ENCODE measurements at regions not wholly inside any gene's neighbourhood (a gene's known extent, or its start where the extent isn't known, plus 50 kb on each side); places are given as distances from the start of the nearest gene placed in this dataset.
"Not testable (repeated sequence)": the region's sequence is repeated elsewhere in the genome, so short reads cannot be mapped to it uniquely, and the experiment has no call there.

DNA sequence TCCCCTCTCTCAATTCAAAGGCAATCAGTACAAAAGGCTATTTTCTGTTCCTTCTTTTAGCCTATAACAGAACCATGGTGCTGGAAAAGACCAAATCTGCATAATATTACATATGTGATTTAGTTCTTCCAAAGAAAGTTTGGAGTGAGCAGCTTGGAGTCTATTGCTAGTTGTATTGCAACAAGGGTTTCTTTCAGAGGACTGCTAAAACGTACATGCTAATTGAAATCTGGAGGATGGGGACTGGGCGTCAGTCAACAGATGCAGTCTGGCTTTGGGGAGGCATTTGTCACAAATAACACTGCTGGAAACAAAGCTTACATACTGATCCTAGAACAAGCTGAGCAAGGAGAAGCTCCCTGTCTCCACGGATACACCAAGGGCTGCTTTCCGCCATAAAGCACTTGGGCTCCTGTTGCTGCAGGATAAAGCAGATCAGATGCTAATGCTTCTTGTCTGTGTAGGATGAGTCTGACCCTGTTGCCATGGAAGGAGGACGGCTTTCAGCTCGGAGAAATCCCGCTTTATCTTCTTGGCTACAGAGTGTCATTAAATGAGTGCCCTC, 883.5 kb downstream of the SORCS1 start:
- DNase-seq, result no peak

DNA sequence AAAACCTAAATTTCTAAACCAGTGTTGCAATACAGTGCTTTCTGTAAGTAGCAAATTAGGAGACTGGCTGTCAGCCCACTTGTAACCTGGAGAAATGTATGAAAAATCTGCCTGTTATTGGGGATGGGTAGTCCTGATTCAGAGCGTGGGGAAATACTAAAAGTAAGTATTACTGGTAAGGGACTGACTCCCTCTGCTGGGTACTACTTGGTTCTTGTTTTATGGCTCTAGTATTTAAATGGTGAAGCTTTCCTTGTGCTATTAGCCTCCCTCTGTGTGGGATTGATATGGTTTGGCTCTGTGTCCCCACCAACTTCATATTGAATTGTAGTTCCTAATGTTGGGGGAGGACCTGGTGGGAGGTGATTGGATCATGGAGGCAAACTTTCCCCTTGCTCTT, 886.1 kb downstream of the SORCS1 start:
- DNase-seq, result no peak

DNA sequence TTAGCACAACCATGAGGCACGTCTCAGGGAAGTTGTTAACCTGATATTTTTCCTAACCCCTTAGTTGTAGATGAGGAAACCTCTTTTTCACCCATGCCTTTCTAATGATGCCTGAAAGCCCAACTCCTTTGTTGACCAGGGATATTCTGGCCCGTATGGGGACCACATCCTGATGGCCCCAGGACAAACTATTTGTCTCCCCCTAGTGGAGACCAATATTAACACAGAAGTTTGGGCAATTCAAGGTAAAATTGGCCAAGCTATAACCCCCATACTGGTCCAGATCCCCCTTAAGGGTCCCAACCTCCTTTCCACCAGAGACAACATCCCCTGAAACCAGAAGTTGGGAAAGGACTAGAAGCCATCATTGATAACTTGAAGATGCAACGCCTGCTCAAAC, 893.3 kb downstream of the SORCS1 start:
- DNase-seq, result no peak

DNA sequence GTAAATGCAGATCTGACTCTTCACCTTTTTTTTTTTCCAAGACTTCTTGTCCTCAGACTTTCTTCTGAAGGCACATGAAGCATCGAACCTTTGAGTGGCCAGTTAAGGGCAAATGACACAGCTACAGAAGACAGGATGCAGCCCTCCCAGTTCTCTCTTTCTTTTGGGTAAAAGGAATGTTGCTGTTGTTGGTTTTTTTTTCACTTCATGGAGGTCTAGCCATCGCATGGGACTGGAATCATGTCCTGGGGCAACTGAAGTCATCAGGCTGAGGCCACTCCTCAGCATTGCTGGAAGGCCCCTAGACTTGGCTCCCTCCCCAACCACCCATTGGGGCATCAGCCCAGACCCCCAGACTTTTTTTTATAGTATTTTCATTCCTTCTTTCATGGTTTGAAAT, 896.5 kb downstream of the SORCS1 start:
- DNase-seq, result no peak

DNA sequence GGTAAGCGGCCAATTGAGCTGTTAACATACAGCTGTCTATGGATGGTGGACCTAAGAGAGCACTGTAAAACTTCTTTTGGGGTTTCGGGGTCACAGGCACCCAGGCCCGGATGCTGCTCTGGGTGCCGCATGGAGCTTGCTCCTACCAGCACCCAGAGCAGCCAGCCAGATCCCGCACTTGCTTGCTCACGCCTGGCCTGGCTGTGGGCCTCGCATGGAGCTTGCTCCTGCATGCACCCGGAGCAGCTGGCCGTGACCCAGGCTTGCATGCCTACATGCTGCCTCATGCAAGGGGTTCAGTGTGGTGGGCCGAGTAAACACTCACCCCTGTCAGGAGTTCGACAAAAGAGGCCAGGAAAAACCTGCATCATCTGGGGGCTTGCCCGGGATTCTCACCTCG, 896.9 kb downstream of the SORCS1 start:
- no peak for DNase-seq

DNA sequence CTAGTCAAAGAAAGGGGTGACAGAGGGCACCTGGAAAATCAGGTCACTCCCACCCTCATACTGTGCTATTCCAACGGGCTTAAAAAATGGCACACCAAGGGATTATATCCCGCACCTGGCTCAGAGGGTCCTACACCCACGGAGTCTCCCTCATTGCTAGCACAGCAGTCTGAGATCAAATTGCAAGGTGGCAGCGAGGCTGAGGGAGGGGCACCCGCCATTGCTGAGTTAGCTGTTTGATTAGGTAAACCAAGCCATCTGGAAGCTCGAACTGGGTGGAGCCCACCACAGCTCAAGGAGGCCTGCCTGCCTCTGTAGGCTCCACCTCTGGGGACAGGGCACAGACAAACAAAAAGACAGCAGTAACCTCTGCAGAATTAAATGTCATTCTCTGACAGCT, 907.1 kb downstream of the SORCS1 start:
- not testable (repeated sequence) for DNase-seq

DNA sequence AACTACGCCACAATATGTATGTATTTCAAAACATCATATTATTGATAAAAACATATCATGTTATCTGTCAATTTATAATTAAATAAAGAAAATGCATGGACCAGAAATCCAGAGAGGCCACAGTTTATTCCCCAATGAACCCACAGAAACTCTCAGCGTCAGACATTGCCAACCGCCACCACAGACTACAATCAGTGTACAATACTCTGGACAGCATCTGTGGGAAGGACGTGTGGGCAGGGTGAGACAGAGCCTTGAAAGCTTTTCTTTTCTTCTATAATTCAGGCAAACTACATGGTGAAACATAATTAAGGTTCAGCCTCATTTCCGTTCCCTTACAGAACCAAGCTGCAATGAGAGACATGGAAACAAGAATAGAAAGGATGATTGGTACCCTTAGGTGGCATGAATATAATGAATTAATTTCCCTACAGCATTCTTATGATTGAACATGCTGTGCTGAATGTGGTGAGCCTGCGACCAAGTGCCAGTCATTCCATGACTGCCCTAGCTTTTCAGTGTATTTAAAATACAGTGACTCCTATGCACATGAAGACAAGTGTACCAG, 909.3 kb downstream of the SORCS1 start:
- no peak for DNase-seq

DNA sequence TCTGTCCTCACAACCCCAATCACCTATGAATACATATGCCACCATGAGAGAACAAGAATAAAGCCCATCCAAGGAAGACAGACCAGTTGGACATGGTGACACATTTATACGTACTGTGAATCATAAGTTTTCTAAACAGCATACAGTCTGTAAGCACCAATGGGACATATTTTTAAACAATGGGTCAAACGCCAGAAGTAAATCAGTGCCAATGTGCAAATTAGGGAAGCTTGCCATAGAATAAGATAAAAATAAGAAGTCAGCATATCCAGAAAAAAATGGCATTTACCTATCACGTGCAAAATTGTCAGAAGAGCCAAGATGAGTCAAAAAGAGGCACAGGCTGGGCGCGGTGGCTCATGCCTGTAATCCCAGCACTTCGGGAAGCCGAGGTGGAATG, 910.4 kb downstream of the SORCS1 start:
- no peak for DNase-seq

DNA sequence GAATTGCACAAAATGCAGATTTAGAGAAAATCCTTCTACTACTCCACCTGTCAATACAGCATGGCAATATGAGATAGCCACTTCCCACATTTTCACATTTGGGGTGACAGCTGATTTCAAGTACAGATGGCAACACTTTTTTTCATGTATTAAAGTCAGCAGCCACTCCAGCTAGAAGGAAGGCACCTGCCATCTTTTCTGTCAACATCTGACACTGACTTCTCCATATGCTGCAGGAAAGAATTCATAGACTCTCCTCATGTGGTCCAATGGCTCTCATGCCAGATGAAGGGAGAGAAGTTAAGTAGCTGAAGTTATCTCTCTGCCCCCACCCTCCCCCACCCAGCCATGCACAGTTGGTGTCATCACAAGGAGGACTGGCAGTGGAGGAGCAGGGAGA, 912.0 kb downstream of the SORCS1 start:
- DNase-seq, result no peak

DNA sequence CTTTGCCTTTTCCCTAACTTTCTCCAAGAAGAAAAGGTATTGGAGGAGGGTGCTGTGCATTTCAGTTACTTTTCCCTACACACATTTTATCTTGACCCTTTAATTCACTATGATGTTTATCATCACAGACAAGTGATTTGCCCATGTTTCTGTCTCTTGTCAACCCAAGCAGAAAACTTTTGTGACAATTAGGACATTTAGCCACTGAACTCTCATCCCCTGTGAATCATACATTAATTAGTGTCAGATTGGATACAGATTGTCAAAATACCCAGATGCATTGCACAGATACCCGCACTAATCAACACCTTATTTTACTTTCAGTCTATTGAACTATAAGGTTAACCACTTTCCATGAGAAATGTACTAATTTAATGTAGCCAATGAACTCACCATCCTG, 912.9 kb downstream of the SORCS1 start:
- no peak for DNase-seq

DNA sequence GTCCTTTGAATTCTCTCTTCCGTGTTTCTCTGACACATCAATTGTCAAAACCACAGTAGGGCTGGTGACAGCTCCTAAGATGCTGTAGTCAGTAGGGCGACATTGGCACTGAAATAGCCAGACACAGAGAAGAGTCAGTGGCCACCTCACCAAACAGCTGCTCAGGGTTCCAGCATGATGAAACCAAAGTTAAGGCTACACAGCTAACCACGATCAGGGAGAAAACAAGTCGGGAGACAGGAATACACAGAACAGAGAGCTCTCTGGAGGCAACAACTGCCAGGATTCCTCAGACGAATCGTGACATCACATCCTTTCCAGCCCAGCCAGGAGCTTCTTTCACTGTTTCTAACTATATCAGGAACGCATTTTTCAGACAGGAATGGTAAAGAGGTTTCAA, 922.2 kb downstream of the SORCS1 start:
- DNase-seq, result no peak

DNA sequence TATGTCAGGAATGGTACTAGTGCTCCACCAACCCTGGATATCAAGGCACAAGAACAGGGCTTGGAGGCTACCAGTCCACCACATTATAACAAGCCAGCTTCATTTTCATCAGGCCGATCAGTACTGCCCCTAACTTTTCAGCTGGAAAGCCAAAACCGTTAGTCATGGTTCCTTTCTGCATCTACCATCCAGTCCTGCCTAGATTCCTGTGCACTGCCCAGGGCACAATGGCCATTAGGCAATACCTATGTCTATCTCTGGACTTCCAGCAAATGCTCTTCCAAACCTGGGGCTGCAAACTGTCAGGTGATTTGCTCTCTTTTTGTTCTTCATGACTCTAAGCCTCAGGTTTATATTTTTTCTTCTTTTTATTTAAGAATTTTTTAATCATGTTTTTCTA, 937.7 kb downstream of the SORCS1 start:
- DNase-seq, result no peak

DNA sequence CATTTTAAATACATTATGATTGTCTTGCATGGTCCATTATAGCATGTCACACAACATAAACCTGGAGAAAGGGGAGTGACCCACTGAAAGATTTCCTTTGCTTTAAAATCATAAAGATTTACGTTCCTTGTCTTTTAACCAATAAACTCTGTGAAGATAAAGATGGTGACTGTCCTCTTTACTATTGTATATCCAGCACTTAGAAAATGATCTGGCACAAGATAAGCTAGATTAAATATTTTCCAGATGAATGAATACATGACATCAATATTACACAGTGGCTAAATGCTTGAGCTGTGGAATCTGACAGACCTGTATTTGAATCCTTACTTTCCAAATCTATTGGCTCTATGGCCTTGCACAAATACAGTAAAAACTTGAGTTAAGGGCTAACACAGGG, 938.4 kb downstream of the SORCS1 start:
- DNase-seq, result no peak

DNA sequence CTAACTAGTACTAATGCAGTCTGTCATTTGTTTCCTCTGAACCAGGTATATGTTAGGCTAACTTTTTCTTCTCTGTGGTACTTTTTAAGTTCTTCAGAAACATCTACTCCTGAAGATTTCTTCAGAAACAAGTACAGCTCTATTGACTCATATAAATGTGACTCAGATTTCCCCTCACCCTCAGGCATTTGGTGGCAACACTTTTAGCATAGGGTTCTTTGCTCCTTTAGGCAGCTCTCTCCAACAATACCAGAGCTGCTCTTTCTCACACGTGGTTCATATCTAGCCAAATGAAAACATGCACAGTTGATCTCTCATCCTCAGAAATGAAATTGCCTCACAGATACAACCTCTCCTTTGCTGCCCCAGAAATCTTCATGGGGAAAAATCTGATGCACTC, 939.8 kb downstream of the SORCS1 start:
- DNase-seq, result no peak

DNA sequence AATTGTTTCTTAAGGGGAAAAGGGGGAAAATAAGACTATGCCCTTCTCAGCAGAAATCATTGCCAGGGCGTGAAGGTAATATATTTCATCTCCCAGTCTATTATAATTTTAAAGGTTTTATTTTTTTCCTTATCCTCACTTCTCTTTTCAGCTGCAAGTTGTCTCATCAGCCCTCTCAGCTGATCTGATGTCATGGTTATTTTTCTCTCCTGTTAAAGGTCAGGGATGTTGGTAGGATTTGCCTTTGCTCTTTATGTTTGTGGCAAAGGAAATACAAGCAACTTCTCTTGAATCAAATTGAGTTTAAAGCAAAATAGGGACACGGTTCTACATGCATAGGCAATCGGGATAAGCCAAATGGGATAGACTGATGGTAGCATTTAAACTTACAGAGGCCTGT, 946.9 kb downstream of the SORCS1 start:
- no peak for DNase-seq

DNA sequence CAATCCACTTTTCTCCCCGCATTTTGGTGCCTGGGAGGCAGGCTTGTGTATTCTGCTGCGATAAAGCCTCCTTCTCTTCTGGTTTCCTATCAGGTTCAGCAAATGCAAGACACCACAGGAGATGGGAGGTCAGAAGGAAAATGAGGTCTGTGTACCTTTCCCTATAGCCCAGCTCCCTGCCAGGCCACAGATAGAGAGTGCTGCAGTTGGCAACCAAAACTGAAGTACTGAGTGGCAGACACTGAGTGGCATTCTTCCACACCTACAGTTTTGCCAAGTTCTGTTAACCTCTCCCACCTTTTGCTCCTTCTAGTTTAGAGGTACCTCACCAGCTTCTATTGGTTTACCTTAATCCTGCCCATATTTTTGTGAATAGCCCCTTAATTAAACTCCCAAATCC, 948.4 kb downstream of the SORCS1 start:
- no peak for DNase-seq

DNA sequence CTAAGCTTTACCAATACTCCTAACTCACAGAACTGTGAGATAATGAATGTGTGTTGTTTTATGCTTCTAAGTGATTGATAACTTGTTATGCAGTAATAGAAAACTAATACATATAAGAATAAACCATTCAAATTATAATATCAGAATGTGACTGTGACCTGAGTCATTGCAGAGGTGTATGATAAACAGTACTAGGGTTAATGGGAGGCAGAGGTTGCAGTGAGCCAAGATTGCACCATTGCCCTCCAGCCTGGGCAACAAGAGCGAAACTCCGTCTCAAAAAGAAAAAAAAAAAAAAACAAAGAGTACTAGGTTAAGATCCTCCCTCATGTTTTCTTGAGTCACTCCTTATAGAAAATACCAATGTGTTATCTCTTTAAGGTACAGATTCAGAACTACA, 950.3 kb downstream of the SORCS1 start:
- no peak for DNase-seq

DNA sequence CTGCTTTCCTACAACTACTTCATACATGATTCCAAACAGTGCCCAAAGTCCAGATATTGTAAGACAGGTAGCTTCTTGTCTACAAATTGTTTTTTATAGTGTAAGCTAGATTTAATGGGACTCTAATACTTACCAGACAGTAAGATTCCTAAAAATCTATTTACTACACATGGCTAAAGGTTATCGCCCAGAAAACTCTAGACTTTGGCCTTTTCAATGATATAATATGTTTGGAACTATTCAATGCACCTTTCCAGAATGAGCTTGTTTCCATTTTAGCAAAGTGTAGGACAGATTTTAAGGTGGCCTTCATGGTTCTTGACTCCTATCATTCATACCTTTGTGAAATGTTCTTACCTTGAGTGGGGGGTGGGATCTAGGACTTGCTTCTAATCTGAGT, 951.0 kb downstream of the SORCS1 start:
- no peak for DNase-seq

DNA sequence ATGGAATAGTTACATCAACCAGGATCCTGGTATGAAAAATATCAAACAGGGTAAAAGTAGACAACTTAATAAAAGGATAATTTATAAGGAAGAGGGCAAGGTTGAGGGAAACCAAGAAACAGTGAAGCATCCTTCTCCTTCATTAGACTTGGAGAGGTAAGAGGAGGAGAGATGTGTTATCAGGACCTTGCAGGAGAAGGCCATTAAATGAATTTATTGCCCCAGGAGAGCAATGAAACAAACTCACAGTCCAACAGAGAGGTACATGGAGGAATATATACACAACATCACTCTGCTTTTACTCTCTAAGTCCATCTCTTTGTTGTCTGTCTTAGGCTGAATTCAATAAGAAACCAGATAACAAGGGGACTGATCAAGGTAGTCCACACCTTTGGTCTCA, 966.2 kb downstream of the SORCS1 start:
- DNase-seq, result no peak

DNA sequence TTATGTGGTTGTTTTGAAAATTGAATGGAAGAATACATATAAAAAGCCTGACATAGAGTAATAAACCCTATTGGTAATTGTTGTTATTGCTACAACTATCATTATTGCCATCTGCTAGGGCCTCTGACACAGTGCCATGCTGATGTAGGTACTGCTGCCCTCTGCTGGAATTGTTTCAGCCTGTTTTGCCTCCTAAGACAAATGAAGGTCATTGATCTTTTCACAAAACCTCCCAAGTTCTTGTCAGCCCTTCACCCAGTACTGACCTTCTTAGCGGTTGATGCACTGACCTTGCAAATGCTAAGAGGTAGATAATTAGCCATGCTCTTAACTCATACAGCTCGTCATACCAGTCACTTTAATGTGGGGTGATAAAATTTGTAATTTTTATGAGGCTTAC, 975.2 kb downstream of the SORCS1 start:
- no peak for DNase-seq

DNA sequence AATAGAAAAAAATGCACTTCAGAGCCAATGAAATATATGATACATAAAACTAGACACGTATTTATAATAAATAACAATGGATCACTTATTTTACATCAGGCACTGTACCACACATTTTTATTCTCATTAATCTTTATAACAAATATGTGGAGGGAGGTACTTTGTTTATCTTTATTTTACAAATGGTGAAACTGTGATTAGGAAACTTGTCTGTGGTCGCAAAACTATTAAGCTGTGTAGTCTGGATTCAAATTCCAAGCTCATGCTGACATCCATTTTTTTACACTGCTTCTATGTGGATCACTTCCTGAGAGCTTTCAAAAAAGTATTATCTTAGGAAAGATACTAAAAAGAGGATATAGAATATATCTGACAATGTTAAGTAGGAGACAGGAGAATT, 978.6 kb downstream of the SORCS1 start:
- no peak for DNase-seq

DNA sequence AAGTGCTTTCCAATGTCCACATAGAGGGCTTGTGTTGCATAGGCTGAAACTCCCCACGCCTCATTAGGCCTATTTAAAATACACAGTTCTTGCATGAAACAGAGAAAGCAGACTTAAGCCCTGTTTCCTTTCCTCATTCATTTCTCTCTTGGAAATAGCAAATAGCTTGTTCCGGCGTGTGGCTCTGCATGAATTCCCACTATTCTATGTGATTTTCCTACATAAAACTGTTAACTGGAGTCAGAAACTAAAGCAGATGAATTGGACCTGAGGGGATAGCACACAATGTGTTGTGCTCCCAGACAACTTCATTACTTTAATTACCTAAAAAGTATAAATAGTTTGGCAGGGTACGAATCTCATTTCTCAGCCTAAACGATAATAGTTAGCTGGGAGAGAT, 981.5 kb downstream of the SORCS1 start:
- DNase-seq, result no peak

DNA sequence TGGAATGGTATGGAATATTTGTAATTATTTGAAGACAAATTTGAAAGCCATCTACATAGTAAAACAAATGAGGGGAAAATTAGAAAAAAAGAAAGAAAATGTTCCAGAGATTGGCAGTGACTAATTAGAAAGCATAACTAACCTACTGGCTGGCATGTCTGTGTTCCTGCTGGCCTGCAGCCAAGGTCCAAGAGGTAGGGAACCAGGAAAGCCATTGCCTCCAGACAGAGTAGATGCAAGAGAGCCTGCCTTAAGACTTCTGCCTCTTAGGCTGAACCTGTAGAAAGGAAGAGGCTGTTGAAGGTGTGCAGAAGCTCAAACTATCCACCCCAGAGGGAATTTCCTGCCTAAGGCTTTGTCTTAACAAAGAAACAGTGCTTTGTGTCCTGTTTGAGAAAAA, 982.0 kb downstream of the SORCS1 start:
- DNase-seq, result no peak

DNA sequence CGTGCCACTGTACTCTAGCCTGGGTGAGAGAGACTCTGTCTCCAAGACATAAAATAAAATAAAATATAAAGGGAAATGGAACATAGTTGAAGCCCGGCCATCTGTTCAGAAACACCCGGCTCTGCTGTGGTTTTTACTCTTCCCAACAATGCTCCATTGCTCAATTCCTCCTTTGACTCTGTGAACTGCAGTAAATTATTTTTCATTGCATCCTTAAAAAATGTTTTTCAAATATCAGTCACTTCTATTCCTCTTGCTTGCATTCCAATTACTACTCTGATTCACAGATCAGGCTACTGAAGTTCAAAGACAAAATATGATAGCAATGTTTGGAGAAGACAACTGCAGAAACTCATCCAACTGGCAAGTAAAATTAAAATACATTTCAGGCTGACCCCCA, 983.0 kb downstream of the SORCS1 start:
- DNase-seq, result no peak

DNA sequence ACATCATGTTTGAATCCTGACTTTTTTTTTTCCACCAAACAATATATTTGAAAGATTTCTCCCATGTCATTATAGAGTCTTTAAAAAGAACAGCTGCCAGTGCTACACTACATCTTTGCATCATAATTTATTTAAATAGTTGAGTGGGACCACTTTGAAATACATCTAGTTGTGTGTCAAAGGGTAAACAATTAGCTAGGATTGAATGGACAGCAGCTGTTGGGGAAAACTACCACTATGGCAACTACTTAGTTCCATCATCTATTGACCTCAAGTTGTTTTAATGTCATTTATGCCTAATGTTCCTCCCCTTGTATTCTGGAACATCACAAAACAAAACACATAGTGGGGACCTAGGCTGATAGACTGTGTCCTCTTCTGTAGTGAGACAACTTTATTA, 985.1 kb downstream of the SORCS1 start:
- DNase-seq, result no peak
